H1 (cell line): ENCODE measurements at regions not wholly inside any gene's neighbourhood (a gene's known extent, or its start where the extent isn't known, plus 50 kb on each side); places are given as distances from the start of the nearest gene placed in this dataset.

Source experiments
- BCL11A ChIP-seq, 2 experiments: IDR thresholded peaks; one replicate each; pipeline ENCODE4 v1.6.1; 2011; ENCODE audit warnings: low read depth in 2 of 2, low read length in 2 of 2, mild to moderate bottlenecking in 2 of 2
- EP300 ChIP-seq, 2 experiments: IDR thresholded peaks; 1 replicate in 1 of 2; 2 replicates in 1 of 2; pipeline ENCODE4 v1.6.1; 2011 to 2012; ENCODE audit warnings: low read depth in 2 of 2, low read length in 2 of 2, mild to moderate bottlenecking in 2 of 2, borderline replicate concordance in 1 of 2, inconsistent platforms in 1 of 2, moderate library complexity in 1 of 2
- POLR2AphosphoS5 ChIP-seq: IDR thresholded peaks from 2 replicates; pipeline ENCODE4 v1.6.1; 2011; ENCODE audit warnings: low read depth, low read length
- SAP30 ChIP-seq: fragments of 300-600 bp; sonication (generic); IDR thresholded peaks from 2 replicates; pipeline ENCODE4 v1.7.1; 2012; ENCODE audit warnings: low read length, moderate library complexity, mild to moderate bottlenecking, inconsistent platforms; ENCODE audit not compliant: insufficient read depth, insufficient replicate concordance
- SUZ12 ChIP-seq: fragments of 200-600 bp; sonication (generic); IDR thresholded peaks from 2 replicates; pipeline ENCODE4 v1.6.1; 2012; ENCODE audit warnings: mild to moderate bottlenecking, inconsistent platforms, low read length, moderate library complexity, mixed read lengths

GRCh38 chr6:105596284-105596755, 193.4 kb upstream of the PREP start (continued):
- TF ChIP-seq BCL11A (IDR thresholded peaks at IDR 0.05; ENCODE audit: low read depth in 2 of 2, low read length in 2 of 2) (no peak), EP300 (IDR thresholded peaks at IDR 0.05; ENCODE audit: borderline replicate concordance in 1 of 2, low read depth in 2 of 2, low read length in 2 of 2) (no peak), SAP30 (no peak), SUZ12 (no peak), POLR2AphosphoS5 (no peak)
